Muscle layer of colon (tissue), 2 donors: ENCODE measurements at regions not wholly inside any gene's neighbourhood (a gene's known extent, or its start where the extent isn't known, plus 50 kb on each side); places are given as distances from the start of the nearest gene placed in this dataset.

Experiments used
- H3K27ac ChIP-seq: one replicate; pipeline ENCODE4 v1.7.0; 2013; ENCODE audit warnings: low read depth, mild to moderate bottlenecking, low read length, moderate library complexity
- H3K27me3 ChIP-seq, 2 donors: one replicate each; pipeline ENCODE4 v1.7.0; 2013; ENCODE audit warnings: low read length in 2 of 2, mild to moderate bottlenecking in 2 of 2; ENCODE audit not compliant: insufficient read depth in 2 of 2, control insufficient read depth in 1 of 2
- H3K36me3 ChIP-seq: one replicate; pipeline ENCODE4 v1.7.0; 2013; ENCODE audit warnings: mild to moderate bottlenecking, low read length; ENCODE audit not compliant: insufficient read depth
- H3K4me1 ChIP-seq: one replicate; pipeline ENCODE4 v1.7.0; 2013; ENCODE audit warnings: mild to moderate bottlenecking, low read length; ENCODE audit not compliant: insufficient read depth
- H3K4me3 ChIP-seq, 2 donors: one replicate each; pipeline ENCODE4 v1.7.0; 2013; ENCODE audit warnings: low read length in 2 of 2, low read depth in 1 of 2, mild to moderate bottlenecking in 1 of 2, moderate library complexity in 1 of 2
- H3K9ac ChIP-seq: one replicate; pipeline ENCODE4 v1.7.0; 2013; ENCODE audit warnings: low read length
- H3K9me3 ChIP-seq: one replicate; pipeline ENCODE4 v1.7.0; 2013; ENCODE audit warnings: mild to moderate bottlenecking, low read length
- donor health status: abdominal sarcoma.
- donor health status: Adenocarcinoma of cecum.

GRCh38 chr12:22967171-22967570, 342.2 kb downstream of the ETNK1 start:
- H3K4me1 ChIP-seq, result no peaks in the 10 kb centered on the region
- no peak overlapping the region for H3K27ac ChIP-seq
- H3K9me3 ChIP-seq, result no peaks in the 10 kb centered on the region
- H3K9ac ChIP-seq, result no peak overlapping the region
- H3K36me3 ChIP-seq, result no peaks in the 10 kb centered on the region
- H3K27me3 ChIP-seq, result no peaks in the 10 kb centered on the region
- H3K4me3 ChIP-seq, result no peak overlapping the region

- H3K9ac ChIP-seq, result no peak overlapping the region
Observed at GRCh38 chr12:22969521-22969920, 344.6 kb downstream of the ETNK1 start.

DNA sequence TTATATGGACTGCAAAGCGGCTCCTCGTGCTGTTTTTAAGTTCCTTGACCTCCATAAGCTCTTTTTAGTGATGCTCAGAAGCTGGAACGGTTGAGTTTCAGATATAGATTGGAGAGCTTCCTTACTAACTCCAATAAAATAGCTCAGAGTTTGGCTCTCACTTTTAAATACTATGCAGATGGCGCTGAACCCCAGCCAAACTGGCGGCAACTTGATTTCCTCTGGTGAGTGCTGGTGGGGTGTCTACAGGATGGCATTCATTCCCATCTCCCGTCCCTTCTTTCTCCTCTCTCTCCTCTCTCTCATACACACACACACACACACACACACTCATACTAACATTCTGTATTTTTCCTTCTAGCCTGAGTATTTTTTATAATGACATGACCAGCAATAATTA, 346.3 kb downstream of the ETNK1 start:
- H3K9me3 ChIP-seq, result no peaks in the 10 kb centered on the region
- no peak overlapping the region for H3K27ac ChIP-seq
- H3K36me3 ChIP-seq, result no peaks in the 10 kb centered on the region
- no peak overlapping the region for H3K9ac ChIP-seq
- H3K4me3 ChIP-seq, result no peak overlapping the region
- H3K4me1 ChIP-seq, result no peaks in the 10 kb centered on the region
- no peaks in the 10 kb centered on the region for H3K27me3 ChIP-seq

More at GRCh38 chr12:22969521-22969920, 344.6 kb downstream of the ETNK1 start:
- no peaks in the 10 kb centered on the region for H3K36me3 ChIP-seq
- no peaks in the 10 kb centered on the region for H3K27me3 ChIP-seq
- no peaks in the 10 kb centered on the region for H3K4me1 ChIP-seq
- no peaks in the 10 kb centered on the region for H3K9me3 ChIP-seq
- no peak overlapping the region for H3K27ac ChIP-seq
- no peak overlapping the region for H3K4me3 ChIP-seq

GRCh38 chr12:22971701-22972191, 346.8 kb downstream of the ETNK1 start:
- no peaks in the 10 kb centered on the region for H3K4me1 ChIP-seq
- H3K27me3 ChIP-seq, result no peaks in the 10 kb centered on the region
- no peaks in the 10 kb centered on the region for H3K9me3 ChIP-seq
- H3K27ac ChIP-seq, result no peak overlapping the region
- no peaks in the 10 kb centered on the region for H3K36me3 ChIP-seq
- H3K4me3 ChIP-seq, result no peak overlapping the region
- no peak overlapping the region for H3K9ac ChIP-seq

GRCh38 chr12:22974865-22975264, 349.9 kb downstream of the ETNK1 start:
- H3K36me3 ChIP-seq, result no peaks in the 10 kb centered on the region
- H3K4me1 ChIP-seq, result no peaks in the 10 kb centered on the region
- no peaks in the 10 kb centered on the region for H3K9me3 ChIP-seq
- no peak overlapping the region for H3K4me3 ChIP-seq
- no peaks in the 10 kb centered on the region for H3K27me3 ChIP-seq
- H3K9ac ChIP-seq, result no peak overlapping the region
- H3K27ac ChIP-seq, result no peak overlapping the region

DNA sequence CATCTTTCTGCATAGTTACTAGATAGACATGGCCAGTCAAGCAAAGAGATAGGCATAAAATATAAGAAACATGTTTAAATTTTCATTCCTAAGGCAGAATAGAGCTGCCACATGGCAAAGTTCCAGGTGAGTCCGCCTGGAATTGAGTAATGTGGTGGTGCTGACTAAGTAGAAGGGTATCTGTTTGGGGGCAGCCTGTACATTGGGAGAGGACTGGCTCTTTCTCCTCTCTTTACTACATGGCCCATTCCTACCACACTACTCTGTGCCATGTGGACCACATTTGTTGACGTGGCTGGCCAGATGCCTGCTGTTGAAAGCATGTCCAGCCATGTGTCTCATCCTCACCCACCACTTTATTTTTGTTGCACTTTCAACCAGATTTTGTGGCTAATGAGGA, 354.0 kb downstream of the ETNK1 start:
- no peak overlapping the region for H3K27ac ChIP-seq
- H3K4me1 ChIP-seq, result no peaks in the 10 kb centered on the region
- no peak overlapping the region for H3K9ac ChIP-seq
- H3K36me3 ChIP-seq, result no peaks in the 10 kb centered on the region
- H3K27me3 ChIP-seq, result no peaks in the 10 kb centered on the region
- no peaks in the 10 kb centered on the region for H3K9me3 ChIP-seq
- H3K4me3 ChIP-seq, result no peak overlapping the region

DNA sequence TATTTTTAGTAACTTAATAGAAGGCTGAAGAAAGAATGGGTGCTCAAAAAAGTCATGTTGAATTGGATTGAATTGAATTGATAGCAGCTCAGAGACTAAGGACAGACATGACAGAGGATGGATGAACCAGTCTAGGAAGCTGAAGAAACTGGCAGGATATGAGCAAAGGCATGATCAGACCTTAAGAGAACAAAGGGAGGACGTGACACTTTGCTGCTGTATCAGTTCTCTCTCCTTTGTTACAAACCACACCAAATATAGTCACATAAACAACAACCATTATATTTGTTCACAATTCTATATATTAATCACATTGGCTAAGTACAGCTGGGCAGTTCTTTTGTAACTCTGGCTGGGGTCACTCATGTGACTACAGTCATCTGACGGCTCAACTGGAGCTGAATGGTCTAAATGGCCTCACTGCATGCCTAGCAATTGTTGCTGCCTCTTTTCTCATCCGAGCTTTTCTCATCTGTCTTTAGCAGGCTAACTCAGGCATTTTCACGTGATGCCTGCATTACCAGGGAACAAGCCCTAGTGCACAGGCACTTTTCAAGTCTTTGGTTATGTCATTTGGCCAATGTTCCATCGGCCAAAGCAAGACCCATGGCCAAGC, 355.0 kb downstream of the ETNK1 start:
- Histone ChIP-seq H3K27me3 (no peaks in the 10 kb centered on the region), H3K4me3 (no peak overlapping the region), H3K36me3 (no peaks in the 10 kb centered on the region), H3K4me1 (no peaks in the 10 kb centered on the region), H3K9me3 (no peaks in the 10 kb centered on the region), H3K27ac (no peak overlapping the region), H3K9ac (no peak overlapping the region)

GRCh38 chr12:22981711-22982110, 356.7 kb downstream of the ETNK1 start:
- no peak overlapping the region for H3K4me3 ChIP-seq
- H3K27me3 ChIP-seq, result no peaks in the 10 kb centered on the region
- no peaks in the 10 kb centered on the region for H3K9me3 ChIP-seq
- H3K36me3 ChIP-seq, result no peaks in the 10 kb centered on the region
- no peak overlapping the region for H3K9ac ChIP-seq
- H3K4me1 ChIP-seq, result no peaks in the 10 kb centered on the region
- H3K27ac ChIP-seq, result no peak overlapping the region

GRCh38 chr12:22982635-22983034, 357.7 kb downstream of the ETNK1 start:
- H3K27me3 ChIP-seq, result no peaks in the 10 kb centered on the region
- H3K27ac ChIP-seq, result no peak overlapping the region
- H3K9ac ChIP-seq, result no peak overlapping the region
- no peaks in the 10 kb centered on the region for H3K36me3 ChIP-seq
- no peaks in the 10 kb centered on the region for H3K9me3 ChIP-seq
- H3K4me3 ChIP-seq, result no peak overlapping the region
- H3K4me1 ChIP-seq, result no peaks in the 10 kb centered on the region

DNA sequence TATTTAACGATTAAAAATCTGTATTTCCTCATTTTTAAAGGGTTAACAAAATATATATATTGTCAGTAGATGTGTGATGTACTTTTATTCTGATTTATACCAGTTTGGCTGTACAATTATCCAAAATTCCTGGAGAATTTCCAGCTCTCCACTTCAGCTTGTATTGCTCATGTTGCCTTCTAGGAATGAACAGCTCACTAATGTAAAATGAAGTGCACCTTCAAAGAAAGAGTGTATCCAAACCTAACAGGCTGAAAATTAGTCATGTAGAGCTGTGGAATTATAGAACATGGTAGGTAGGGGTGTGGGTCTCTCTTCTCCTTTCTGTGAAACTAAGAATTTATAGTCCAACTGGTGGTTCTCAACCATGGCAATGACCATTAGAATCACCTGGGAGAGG, 362.0 kb downstream of the ETNK1 start:
- H3K36me3 ChIP-seq, result no peaks in the 10 kb centered on the region
- no peak overlapping the region for H3K9ac ChIP-seq
- H3K9me3 ChIP-seq, result no peaks in the 10 kb centered on the region
- H3K27ac ChIP-seq, result no peak overlapping the region
- H3K27me3 ChIP-seq, result no peaks in the 10 kb centered on the region
- no peak overlapping the region for H3K4me3 ChIP-seq
- no peaks in the 10 kb centered on the region for H3K4me1 ChIP-seq

GRCh38 chr12:22990501-22990900, 365.5 kb downstream of the ETNK1 start:
- H3K4me1 ChIP-seq, result no peaks in the 10 kb centered on the region
- H3K9me3 ChIP-seq, result no peaks in the 10 kb centered on the region
- H3K36me3 ChIP-seq, result no peaks in the 10 kb centered on the region
- no peak overlapping the region for H3K9ac ChIP-seq
- no peak overlapping the region for H3K4me3 ChIP-seq
- no peak overlapping the region for H3K27ac ChIP-seq
- no peaks in the 10 kb centered on the region for H3K27me3 ChIP-seq

- no peaks in the 10 kb centered on the region for H3K9me3 ChIP-seq
- H3K4me1 ChIP-seq, result no peaks in the 10 kb centered on the region
- no peaks in the 10 kb centered on the region for H3K36me3 ChIP-seq
- H3K9ac ChIP-seq, result no peak overlapping the region
- H3K4me3 ChIP-seq, result no peak overlapping the region
- no peak overlapping the region for H3K27ac ChIP-seq
- H3K27me3 ChIP-seq, result no peaks in the 10 kb centered on the region
Observed at GRCh38 chr12:22991250-22991844, 366.4 kb downstream of the ETNK1 start.
